Liver (tissue), 8 donors: ENCODE measurements at regions not wholly inside any gene's neighbourhood (a gene's known extent, or its start where the extent isn't known, plus 50 kb on each side); places are given as distances from the start of the nearest gene placed in this dataset.

Experiments used
- DNase-seq: peaks from one replicate; pipeline ENCODE4 v3.0.0-alpha.2; 2017; ENCODE audit warnings: low spot score
- H3K27ac ChIP-seq, 2 donors: one replicate each; pipeline ENCODE4 v1.7.0; 2013; ENCODE audit warnings: inconsistent platforms in 2 of 2, low read length in 2 of 2, control low read depth in 1 of 2, low read depth in 1 of 2, mild to moderate bottlenecking in 1 of 2
- H3K27me3 ChIP-seq, 4 donors: one replicate each; pipeline versions ENCODE4 v1.6.1 to v1.7.0; 2013; ENCODE audit warnings: low read length in 3 of 4, inconsistent platforms in 1 of 4, mild to moderate bottlenecking in 1 of 4, moderate library complexity in 1 of 4; ENCODE audit not compliant: control insufficient read depth in 4 of 4, insufficient read depth in 4 of 4
- H3K36me3 ChIP-seq, 4 donors: one replicate each; pipeline versions ENCODE4 v1.6.1 to v1.7.0; 2013; ENCODE audit warnings: low read length in 3 of 4, mild to moderate bottlenecking in 3 of 4, low read depth in 1 of 4, moderate library complexity in 1 of 4; ENCODE audit not compliant: control insufficient read depth in 4 of 4, insufficient read depth in 3 of 4
- H3K4me1 ChIP-seq, 4 donors: one replicate each; pipeline versions ENCODE4 v1.6.1 to v1.7.0; 2013; ENCODE audit warnings: low read length in 3 of 4, mild to moderate bottlenecking in 3 of 4, moderate library complexity in 1 of 4; ENCODE audit not compliant: control insufficient read depth in 4 of 4, insufficient read depth in 4 of 4
- H3K4me3 ChIP-seq, 3 donors: one replicate each; pipeline versions ENCODE4 v1.6.1 to v1.7.0; 2013; ENCODE audit warnings: low read length in 3 of 3, control low read depth in 1 of 3, low read depth in 1 of 3, mild to moderate bottlenecking in 1 of 3
- H3K9ac ChIP-seq, 2 donors: one replicate each; pipeline ENCODE4 v1.7.0; 2013; ENCODE audit warnings: low read length in 2 of 2, mild to moderate bottlenecking in 2 of 2, moderate library complexity in 2 of 2, control low read depth in 1 of 2, low read depth in 1 of 2
- H3K9me3 ChIP-seq, 4 donors: one replicate each; pipeline versions ENCODE4 v1.6.1 to v1.7.0; 2013; ENCODE audit warnings: low read length in 3 of 4; ENCODE audit not compliant: control insufficient read depth in 4 of 4
- EGR1 ChIP-seq, 2 donors: IDR thresholded peaks; 2 replicates each; pipeline ENCODE4 v1.6.1; 2016 to 2018; ENCODE audit warnings: antibody characterized with exemption in 2 of 2, low read depth in 2 of 2
- FOXA1 ChIP-seq: IDR thresholded peaks from 2 replicates; pipeline ENCODE4 v1.6.1; 2016; ENCODE audit warnings: antibody characterized with exemption
- HNF4G ChIP-seq: IDR thresholded peaks from 2 replicates; pipeline ENCODE4 v1.6.1; 2016; ENCODE audit warnings: antibody characterized with exemption
- RAD21 ChIP-seq, 2 donors: IDR thresholded peaks; 2 replicates each; pipeline ENCODE4 v1.6.1; 2016; ENCODE audit warnings: antibody characterized with exemption in 2 of 2, mild to moderate bottlenecking in 2 of 2
- whole genome bisulfite sequencing: extraction: QIAGEN DNeasy Blood & Tissue Kit; methylation state at CpG from one replicate; pipeline ENCODE4 v1.1.7; 2013; 5-methylcytosine and 5-hydroxymethylcytosine counted together
- TF ChIP-seq, protein P1 (sequence below): IDR thresholded peaks from 2 replicates; pipeline ENCODE4 v1.6.1; 2016; ENCODE audit warnings: antibody characterized with exemption, mild to moderate bottlenecking
- TF ChIP-seq, protein P2 (sequence below): IDR thresholded peaks from 2 replicates; pipeline ENCODE4 v1.6.1; 2016; ENCODE audit warnings: antibody characterized with exemption
- TF ChIP-seq, protein P3 (sequence below): IDR thresholded peaks from 2 replicates; pipeline ENCODE4 v1.6.1; 2016; ENCODE audit warnings: antibody characterized with exemption
- TF ChIP-seq, protein P4 (sequence below): fragments of 150-350 bp; IDR thresholded peaks from 2 replicates; pipeline ENCODE4 v1.5.1; 2017; ENCODE audit warnings: improper control_type of control experiment, low read depth, low read length; ENCODE audit not compliant: missing input control
- donor health status: healthy.
- donor health status: healthy.
- donor health status: healthy.
- donor health status: healthy.
- donor health status: healthy.

DNA sequence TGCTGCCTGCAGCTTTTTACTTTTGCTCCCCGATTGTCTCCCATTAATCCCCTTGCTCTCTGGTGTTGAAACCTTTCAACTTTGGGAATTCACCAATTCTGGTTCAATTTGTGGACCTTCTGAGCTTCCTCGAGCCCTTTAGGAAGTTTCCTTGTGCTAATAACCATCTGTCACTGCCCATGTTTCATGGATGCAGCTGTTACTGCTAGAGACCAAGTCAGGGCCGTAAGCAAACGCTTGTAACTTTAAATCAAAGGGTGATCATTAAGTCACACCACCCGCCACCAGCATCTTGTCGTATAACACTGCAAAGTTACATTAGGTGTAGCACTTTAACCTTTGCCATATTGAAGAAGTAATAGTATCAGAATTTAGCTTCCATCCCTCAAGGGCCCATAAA is 268.3 kb upstream of the SASH1 start:
- Histone ChIP-seq H3K27me3 (no peaks in the 10 kb centered on the region), H3K4me1 (no peaks in the 10 kb centered on the region), H3K9ac (no peak overlapping the region), H3K9me3 (peaks cover 0 to 2% (median 0%) of the 10 kb centered on the region in 4 donors), H3K27ac (no peak overlapping the region), H3K4me3 (no peak overlapping the region), H3K36me3 (no peaks in the 10 kb centered on the region)
- DNase-seq, result no peak
- TF ChIP-seq, protein P1, sequence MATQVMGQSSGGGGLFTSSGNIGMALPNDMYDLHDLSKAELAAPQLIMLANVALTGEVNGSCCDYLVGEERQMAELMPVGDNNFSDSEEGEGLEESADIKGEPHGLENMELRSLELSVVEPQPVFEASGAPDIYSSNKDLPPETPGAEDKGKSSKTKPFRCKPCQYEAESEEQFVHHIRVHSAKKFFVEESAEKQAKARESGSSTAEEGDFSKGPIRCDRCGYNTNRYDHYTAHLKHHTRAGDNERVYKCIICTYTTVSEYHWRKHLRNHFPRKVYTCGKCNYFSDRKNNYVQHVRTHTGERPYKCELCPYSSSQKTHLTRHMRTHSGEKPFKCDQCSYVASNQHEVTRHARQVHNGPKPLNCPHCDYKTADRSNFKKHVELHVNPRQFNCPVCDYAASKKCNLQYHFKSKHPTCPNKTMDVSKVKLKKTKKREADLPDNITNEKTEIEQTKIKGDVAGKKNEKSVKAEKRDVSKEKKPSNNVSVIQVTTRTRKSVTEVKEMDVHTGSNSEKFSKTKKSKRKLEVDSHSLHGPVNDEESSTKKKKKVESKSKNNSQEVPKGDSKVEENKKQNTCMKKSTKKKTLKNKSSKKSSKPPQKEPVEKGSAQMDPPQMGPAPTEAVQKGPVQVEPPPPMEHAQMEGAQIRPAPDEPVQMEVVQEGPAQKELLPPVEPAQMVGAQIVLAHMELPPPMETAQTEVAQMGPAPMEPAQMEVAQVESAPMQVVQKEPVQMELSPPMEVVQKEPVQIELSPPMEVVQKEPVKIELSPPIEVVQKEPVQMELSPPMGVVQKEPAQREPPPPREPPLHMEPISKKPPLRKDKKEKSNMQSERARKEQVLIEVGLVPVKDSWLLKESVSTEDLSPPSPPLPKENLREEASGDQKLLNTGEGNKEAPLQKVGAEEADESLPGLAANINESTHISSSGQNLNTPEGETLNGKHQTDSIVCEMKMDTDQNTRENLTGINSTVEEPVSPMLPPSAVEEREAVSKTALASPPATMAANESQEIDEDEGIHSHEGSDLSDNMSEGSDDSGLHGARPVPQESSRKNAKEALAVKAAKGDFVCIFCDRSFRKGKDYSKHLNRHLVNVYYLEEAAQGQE, result no peak
- no peak for TF ChIP-seq HNF4G
- no peak for TF ChIP-seq FOXA1
- no peak for TF ChIP-seq RAD21 (IDR thresholded peaks at IDR 0.05)
- TF ChIP-seq, protein P2, sequence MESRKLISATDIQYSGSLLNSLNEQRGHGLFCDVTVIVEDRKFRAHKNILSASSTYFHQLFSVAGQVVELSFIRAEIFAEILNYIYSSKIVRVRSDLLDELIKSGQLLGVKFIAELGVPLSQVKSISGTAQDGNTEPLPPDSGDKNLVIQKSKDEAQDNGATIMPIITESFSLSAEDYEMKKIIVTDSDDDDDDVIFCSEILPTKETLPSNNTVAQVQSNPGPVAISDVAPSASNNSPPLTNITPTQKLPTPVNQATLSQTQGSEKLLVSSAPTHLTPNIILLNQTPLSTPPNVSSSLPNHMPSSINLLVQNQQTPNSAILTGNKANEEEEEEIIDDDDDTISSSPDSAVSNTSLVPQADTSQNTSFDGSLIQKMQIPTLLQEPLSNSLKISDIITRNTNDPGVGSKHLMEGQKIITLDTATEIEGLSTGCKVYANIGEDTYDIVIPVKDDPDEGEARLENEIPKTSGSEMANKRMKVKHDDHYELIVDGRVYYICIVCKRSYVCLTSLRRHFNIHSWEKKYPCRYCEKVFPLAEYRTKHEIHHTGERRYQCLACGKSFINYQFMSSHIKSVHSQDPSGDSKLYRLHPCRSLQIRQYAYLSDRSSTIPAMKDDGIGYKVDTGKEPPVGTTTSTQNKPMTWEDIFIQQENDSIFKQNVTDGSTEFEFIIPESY, result no peak
- WGBS, result 85% methylated on average over 6 of the region's 6 CpGs

DNA sequence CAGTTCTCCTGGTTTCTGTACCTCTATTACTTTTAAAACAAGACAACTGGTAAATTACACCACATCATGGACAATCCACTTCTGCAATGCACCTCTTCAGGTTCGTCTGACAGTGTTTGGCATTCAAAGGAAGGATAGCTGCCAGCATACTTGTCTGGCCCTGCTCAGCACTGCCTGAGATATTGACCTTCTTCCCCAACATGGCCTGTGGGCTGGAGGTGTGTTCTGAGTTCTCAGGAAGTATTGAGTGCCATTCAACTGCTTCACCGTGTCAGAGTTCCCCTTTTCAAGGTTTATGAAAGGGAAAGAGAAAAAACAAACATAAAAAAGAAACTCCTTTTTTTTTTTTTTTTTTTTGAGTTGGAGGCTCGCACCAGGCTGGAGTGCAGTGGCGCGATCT is 267.9 kb upstream of the SASH1 start:
- no peak for DNase-seq
- H3K9ac ChIP-seq, result no peak overlapping the region
- H3K9me3 ChIP-seq, result peaks cover 0 to 2% (median 0%) of the 10 kb centered on the region in 4 donors
- no peak overlapping the region for H3K27ac ChIP-seq
- H3K36me3 ChIP-seq, result no peaks in the 10 kb centered on the region
- H3K4me3 ChIP-seq, result no peak overlapping the region
- H3K27me3 ChIP-seq, result no peaks in the 10 kb centered on the region
- TF ChIP-seq EGR1 (IDR thresholded peaks at IDR 0.05; ENCODE audit: low read depth in 2 of 2) (no peak), RAD21 (IDR thresholded peaks at IDR 0.05) (no peak)
- TF ChIP-seq, protein P3, sequence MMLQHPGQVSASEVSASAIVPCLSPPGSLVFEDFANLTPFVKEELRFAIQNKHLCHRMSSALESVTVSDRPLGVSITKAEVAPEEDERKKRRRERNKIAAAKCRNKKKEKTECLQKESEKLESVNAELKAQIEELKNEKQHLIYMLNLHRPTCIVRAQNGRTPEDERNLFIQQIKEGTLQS, result no peak
- TF ChIP-seq, protein P4, sequence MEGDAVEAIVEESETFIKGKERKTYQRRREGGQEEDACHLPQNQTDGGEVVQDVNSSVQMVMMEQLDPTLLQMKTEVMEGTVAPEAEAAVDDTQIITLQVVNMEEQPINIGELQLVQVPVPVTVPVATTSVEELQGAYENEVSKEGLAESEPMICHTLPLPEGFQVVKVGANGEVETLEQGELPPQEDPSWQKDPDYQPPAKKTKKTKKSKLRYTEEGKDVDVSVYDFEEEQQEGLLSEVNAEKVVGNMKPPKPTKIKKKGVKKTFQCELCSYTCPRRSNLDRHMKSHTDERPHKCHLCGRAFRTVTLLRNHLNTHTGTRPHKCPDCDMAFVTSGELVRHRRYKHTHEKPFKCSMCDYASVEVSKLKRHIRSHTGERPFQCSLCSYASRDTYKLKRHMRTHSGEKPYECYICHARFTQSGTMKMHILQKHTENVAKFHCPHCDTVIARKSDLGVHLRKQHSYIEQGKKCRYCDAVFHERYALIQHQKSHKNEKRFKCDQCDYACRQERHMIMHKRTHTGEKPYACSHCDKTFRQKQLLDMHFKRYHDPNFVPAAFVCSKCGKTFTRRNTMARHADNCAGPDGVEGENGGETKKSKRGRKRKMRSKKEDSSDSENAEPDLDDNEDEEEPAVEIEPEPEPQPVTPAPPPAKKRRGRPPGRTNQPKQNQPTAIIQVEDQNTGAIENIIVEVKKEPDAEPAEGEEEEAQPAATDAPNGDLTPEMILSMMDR, result no peak
- TF ChIP-seq, protein P2, result no peak
- 70% methylated on average over 5 of the region's 5 CpGs for WGBS
- H3K4me1 ChIP-seq, result no peaks in the 10 kb centered on the region
